Body of pancreas (tissue), 4 donors: ENCODE measurements at regions not wholly inside any gene's neighbourhood (a gene's known extent, or its start where the extent isn't known, plus 50 kb on each side); places are given as distances from the start of the nearest gene placed in this dataset.
"Not testable (repeated sequence)": the region's sequence is repeated elsewhere in the genome, so short reads cannot be mapped to it uniquely, and the experiment has no call there.

Experiments
- ATAC-seq: fragments of 150-250 bp; one replicate; pipeline ENCODE4 v1.9.1; 2016
- DNase-seq, 4 donors: peaks; one replicate each; pipeline ENCODE4 v3.0.0-alpha.2; 2019
- H3K27ac ChIP-seq, 4 donors: fragments of 200-600 bp; sonication (generic); 1 replicate in 3 of 4; 2 replicates in 1 of 4; pipeline versions ENCODE4 v1.5.1 to v1.6.1; 2016 to 2019; ENCODE audit warnings: mild to moderate bottlenecking in 1 of 4, mixed read lengths in 1 of 4, moderate library complexity in 1 of 4
- H3K27me3 ChIP-seq, 2 donors: fragments of 200-600 bp; sonication (generic); one replicate each; pipeline ENCODE4 v1.6.0; 2016; ENCODE audit warnings: mild to moderate bottlenecking in 1 of 2
- H3K36me3 ChIP-seq, 2 donors: fragments of 200-600 bp; sonication (generic); replicated peaks in 1 of 2; 2 replicates each; pipeline ENCODE4 v1.5.1; 2016; ENCODE audit warnings: low read depth in 2 of 2; ENCODE audit not compliant: insufficient read depth in 1 of 2
- H3K4me1 ChIP-seq: fragments of 200-600 bp; sonication (generic); one replicate; pipeline ENCODE4 v1.6.0; 2016
- H3K4me3 ChIP-seq, 2 donors: fragments of 200-600 bp; sonication (generic); 1 replicate in 1 of 2; 2 replicates in 1 of 2; pipeline ENCODE4 v1.5.1; 2016 to 2019
- H3K9me3 ChIP-seq, 3 donors: fragments of 200-600 bp; sonication (generic); 1 replicate in 2 of 3; 2 replicates in 1 of 3; pipeline ENCODE4 v1.5.1; 2016
- POLR2A ChIP-seq, 3 donors: fragments of 450-650 bp; IDR thresholded peaks; one replicate each; pipeline ENCODE4 v1.6.1; 2016; ENCODE audit warnings: antibody characterized with exemption in 3 of 3, mild to moderate bottlenecking in 2 of 3
- WGBS, 2 donors: methylation state at CpG; one replicate each; pipeline ENCODE4 v1.1.5; 2017; 5-methylcytosine and 5-hydroxymethylcytosine counted together
- intact Hi-C: fragments of 100-400 bp; cut with DNase I; formaldehyde crosslinking; loops from one replicate; pipeline ENCODE4 v1.15.1; 2023
- TF ChIP-seq, protein P1 (sequence below), 7 experiments: fragments of 450-650 bp in 4 of 7; fragments of 200-600 bp in 3 of 7; sonication (generic) in 3 of 7; IDR thresholded peaks; one replicate each; pipeline ENCODE4 v1.5.1; 2016 to 2019; ENCODE audit warnings: antibody characterized with exemption in 7 of 7

DNA sequence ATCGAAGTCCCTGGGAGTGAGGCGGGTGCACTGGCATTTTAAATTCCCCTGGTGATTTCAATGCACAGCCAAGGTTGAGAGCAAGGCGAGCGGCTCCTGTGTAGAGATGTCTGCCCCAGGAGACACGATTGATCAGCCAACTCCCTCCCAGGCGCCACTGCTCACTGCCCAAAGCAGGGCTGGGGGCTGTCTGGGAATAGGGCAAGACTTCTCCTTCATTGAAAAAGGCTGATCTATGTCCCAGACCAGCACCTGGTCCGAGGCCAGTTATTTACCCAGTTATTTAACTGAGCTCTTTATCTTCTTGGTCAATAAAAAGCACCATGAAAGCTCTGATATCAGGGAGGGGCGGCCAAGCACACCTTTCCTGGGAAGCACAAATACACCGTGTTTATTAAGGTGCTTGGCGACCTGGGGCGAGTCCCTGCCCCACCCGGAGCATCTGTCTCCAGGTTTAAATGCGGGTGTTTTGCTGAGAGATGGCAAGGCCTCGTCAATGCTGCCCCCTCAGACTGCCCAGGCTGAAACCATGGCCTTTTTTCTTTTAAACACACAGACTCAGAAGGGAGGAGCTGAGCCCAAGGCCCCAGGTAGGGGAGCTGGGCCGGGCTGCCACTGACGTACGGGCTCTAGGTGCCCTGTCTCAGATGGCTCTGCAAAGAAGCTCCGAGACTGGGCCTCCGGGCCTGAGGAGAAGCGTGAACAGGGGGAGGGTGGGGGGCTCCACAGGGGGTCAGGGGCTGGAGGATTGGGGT, 73.9 kb upstream of the HPCAL1 start:
- ATAC-seq (peak; percentile 79), DNase-seq (peak; percentile 53 to 79 (median 66))
- H3K4me1 ChIP-seq: peaks cover 29% of the 10 kb centered on the region
- peak overlapping the region in 3 of 4 donors; percentile 52 to 68 (median 56) for H3K27ac ChIP-seq
- no peaks in the 10 kb centered on the region for H3K36me3 ChIP-seq
- no peaks in the 10 kb centered on the region for H3K9me3 ChIP-seq
- no peaks in the 10 kb centered on the region for H3K27me3 ChIP-seq
- H3K4me3 ChIP-seq: no peak overlapping the region
- intact Hi-C loops: no loop called here
- TF ChIP-seq POLR2A (IDR thresholded peaks at IDR 0.05): no peak
- TF ChIP-seq, protein P1, sequence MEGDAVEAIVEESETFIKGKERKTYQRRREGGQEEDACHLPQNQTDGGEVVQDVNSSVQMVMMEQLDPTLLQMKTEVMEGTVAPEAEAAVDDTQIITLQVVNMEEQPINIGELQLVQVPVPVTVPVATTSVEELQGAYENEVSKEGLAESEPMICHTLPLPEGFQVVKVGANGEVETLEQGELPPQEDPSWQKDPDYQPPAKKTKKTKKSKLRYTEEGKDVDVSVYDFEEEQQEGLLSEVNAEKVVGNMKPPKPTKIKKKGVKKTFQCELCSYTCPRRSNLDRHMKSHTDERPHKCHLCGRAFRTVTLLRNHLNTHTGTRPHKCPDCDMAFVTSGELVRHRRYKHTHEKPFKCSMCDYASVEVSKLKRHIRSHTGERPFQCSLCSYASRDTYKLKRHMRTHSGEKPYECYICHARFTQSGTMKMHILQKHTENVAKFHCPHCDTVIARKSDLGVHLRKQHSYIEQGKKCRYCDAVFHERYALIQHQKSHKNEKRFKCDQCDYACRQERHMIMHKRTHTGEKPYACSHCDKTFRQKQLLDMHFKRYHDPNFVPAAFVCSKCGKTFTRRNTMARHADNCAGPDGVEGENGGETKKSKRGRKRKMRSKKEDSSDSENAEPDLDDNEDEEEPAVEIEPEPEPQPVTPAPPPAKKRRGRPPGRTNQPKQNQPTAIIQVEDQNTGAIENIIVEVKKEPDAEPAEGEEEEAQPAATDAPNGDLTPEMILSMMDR (IDR thresholded peaks at IDR 0.05): no peak
- 16 to 30% methylated on average over 14 to 19 of the region's 20 CpGs for WGBS, 2 donors

DNA sequence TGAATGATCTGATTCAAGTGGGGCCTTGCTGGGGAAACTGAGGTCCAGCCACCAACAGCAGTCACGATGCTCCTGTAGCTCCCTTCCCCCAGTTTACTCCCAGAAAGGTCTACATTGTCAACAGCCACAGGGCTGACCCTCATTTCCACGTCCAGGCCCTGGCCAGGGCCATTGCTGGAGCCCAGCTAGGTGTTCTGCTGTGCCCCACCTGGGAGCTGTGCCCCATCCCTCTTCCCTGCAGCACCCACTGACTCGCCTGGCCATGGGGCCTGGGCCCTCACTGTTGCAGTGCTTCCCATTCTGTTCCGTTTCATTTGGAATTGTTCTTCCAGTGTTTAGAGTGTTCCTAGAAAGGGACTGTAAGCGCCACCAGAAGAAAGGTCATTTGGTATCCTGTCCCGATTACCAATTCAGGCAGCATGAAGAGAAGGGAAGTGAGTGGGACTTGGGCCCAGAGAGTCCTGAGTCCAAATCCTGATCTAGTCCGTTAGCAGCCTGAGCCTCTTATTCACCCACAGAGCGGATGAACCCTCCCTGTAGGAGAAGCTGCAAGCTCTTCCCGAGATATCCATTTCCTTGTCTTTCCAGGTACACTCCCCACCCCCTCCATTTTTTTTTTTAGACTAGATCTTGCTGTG, 73.1 kb upstream of the HPCAL1 start:
- Histone ChIP-seq H3K9me3 (no peaks in the 10 kb centered on the region), H3K36me3 (no peaks in the 10 kb centered on the region), H3K4me1 (peaks cover 29% of the 10 kb centered on the region), H3K4me3 (no peak overlapping the region), H3K27ac (no peak overlapping the region), H3K27me3 (no peaks in the 10 kb centered on the region)
- intact Hi-C loops: no loop called here
- no peak for DNase-seq
- TF ChIP-seq, protein P1 (IDR thresholded peaks at IDR 0.05): no peak
- TF ChIP-seq POLR2A (IDR thresholded peaks at IDR 0.05): no peak
- 78 to 87% methylated on average over 8 to 9 of the region's 9 CpGs for WGBS, 2 donors
- ATAC-seq: no peak

DNA sequence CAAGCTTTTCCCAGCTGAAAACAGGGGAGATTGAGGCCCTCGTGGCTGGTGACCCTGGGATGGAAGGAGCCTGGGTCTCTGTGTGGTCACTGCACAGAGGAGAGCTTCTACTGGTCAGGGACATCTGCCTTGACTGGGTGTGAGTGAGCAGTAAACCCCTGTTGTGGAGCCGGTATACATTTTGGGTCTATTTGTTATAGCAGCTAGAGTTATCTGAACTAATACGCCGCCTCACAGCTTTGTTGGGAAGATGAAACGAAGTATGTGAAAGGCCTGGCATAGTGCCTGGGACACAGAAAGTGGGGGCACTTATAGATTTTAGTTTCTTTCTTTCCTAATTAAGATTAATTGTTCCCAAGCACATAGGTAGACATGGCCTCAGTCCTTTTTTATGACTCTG, 72.2 kb upstream of the HPCAL1 start:
- TF ChIP-seq, protein P1 (IDR thresholded peaks at IDR 0.05): no peak
- TF ChIP-seq POLR2A (IDR thresholded peaks at IDR 0.05): no peak
- ATAC-seq (no peak), DNase-seq (no peak)
- no peaks in the 10 kb centered on the region for H3K36me3 ChIP-seq
- intact Hi-C loops: no loop called here
- WGBS, 2 donors: 82 to 92% methylated on average over 5 of the region's 5 CpGs
- H3K4me1 ChIP-seq: peaks cover 29% of the 10 kb centered on the region
- no peaks in the 10 kb centered on the region for H3K9me3 ChIP-seq
- H3K27me3 ChIP-seq: no peaks in the 10 kb centered on the region
- H3K27ac ChIP-seq: no peak overlapping the region
- H3K4me3 ChIP-seq: no peak overlapping the region

DNA sequence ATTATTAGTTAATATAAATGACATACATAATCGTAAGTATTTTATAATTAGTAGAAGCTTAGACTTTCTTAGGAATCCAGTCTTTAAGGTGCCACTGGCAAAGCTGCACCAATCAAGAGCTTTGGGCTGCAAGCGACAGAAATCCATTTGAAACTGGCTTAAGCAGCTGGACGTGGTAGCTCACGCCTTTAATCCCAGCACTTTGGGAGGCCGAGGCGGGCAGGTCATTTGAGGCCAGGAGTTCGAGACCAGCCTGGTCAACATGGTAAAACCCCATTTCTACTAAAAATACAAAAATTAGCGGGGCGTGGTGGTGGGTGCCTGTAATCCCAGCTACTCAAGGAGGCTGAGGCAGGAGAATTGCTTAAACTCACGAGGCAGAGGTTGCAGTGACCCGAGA, 71.8 kb upstream of the HPCAL1 start:
- intact Hi-C loops, H3K27ac ChIP-seq, H3K9me3 ChIP-seq, DNase-seq, H3K27me3 ChIP-seq, ATAC-seq, H3K4me3 ChIP-seq, H3K36me3 ChIP-seq: not testable (repeated sequence)
- WGBS, 2 donors: 90 to 93% methylated on average over 11 of the region's 11 CpGs
- peaks cover 29% of the 10 kb centered on the region for H3K4me1 ChIP-seq

DNA sequence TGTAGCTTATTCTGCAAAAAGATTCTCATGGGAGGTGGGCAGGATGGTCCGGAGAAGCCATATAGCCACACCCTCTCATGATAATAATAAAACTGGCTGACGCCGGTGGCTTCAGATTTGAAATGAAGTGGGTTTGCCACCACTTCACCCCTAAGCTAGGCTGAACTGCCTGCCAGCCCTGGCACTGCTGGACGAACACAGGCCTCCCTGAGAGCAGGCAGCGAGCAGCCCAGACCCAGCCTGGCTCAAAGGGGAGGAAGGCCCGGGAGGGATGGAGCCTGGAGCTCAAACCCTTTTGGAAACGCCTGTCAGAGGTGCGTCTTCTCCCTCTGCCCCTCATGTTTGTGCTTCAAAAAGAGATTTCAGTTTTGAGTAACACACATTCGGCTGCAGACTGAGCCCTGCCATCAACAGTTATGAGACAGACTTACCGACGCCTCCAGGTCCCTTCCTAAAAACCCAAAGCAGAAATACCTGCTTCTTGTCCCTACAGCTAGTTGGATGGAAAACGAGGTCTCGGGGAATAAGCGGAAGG, 71.1 kb upstream of the HPCAL1 start:
- ATAC-seq (no peak), DNase-seq (peak in 1 of 4 donors; percentile 2)
- no peaks in the 10 kb centered on the region for H3K9me3 ChIP-seq
- 90 to 95% methylated on average over 11 to 14 of the region's 14 CpGs for WGBS, 2 donors
- no peaks in the 10 kb centered on the region for H3K36me3 ChIP-seq
- H3K4me1 ChIP-seq: peaks cover 29% of the 10 kb centered on the region
- H3K27ac ChIP-seq: no peak overlapping the region
- no peaks in the 10 kb centered on the region for H3K27me3 ChIP-seq
- intact Hi-C loops: no loop called here
- TF ChIP-seq POLR2A (IDR thresholded peaks at IDR 0.05): no peak
- TF ChIP-seq, protein P1 (IDR thresholded peaks at IDR 0.05): no peak
- H3K4me3 ChIP-seq: no peak overlapping the region
